Right lobe of liver (tissue), 6 donors: ENCODE measurements at regions not wholly inside any gene's neighbourhood (a gene's known extent, or its start where the extent isn't known, plus 50 kb on each side); places are given as distances from the start of the nearest gene placed in this dataset.

Source experiments
- ATAC-seq, 4 donors: fragments of 200-7000 bp; cut with Tn5 transposase; one replicate each; pipeline ENCODE4 v1.9.1; 2020; ENCODE audit warnings: mild to moderate bottlenecking in 4 of 4, moderate library complexity in 4 of 4
- DNase-seq, 3 donors: peaks; one replicate each; pipeline ENCODE4 v3.0.0-alpha.2; 2020
- H3K27ac ChIP-seq, 3 donors: fragments of 200-600 bp; one replicate each; pipeline ENCODE4 v1.8.0; 2022
- H3K27me3 ChIP-seq, 2 donors: fragments of 200-600 bp; one replicate each; pipeline ENCODE4 v1.8.0; 2022
- H3K36me3 ChIP-seq, 4 donors: fragments of 200-600 bp; sonication (generic) in 1 of 4; one replicate each; pipeline versions ENCODE4 v1.5.1 to v1.8.0; 2017 to 2022; ENCODE audit warnings: control low read depth in 1 of 4
- H3K4me1 ChIP-seq, 4 donors: fragments of 200-600 bp; sonication (generic) in 1 of 4; one replicate each; pipeline versions ENCODE4 v1.5.1 to v1.8.0; 2017 to 2022; ENCODE audit warnings: control low read depth in 1 of 4
- H3K4me3 ChIP-seq, 3 donors: fragments of 200-600 bp; one replicate each; pipeline ENCODE4 v1.8.0; 2022
- H3K9me3 ChIP-seq, 4 donors: fragments of 200-600 bp; sonication (generic) in 1 of 4; one replicate each; pipeline versions ENCODE4 v1.5.1 to v1.8.0; 2017 to 2022; ENCODE audit warnings: control low read depth in 1 of 4
- CTCF ChIP-seq, 4 donors: fragments of 200-600 bp in 3 of 4; fragments of 450-650 bp in 1 of 4; IDR thresholded peaks; one replicate each; pipeline versions ENCODE4 v1.5.1 to v1.8.0; 2016 to 2022; ENCODE audit warnings: antibody characterized with exemption in 4 of 4, mild to moderate bottlenecking in 2 of 4
- POLR2A ChIP-seq: fragments of 450-650 bp; IDR thresholded peaks from one replicate; pipeline ENCODE4 v1.6.1; 2017; ENCODE audit warnings: antibody characterized with exemption, mild to moderate bottlenecking
- whole genome bisulfite sequencing: methylation state at CpG from one replicate; pipeline ENCODE4 v1.1.6; 2018; ENCODE audit warnings: low coverage, low lambda C conversion rate; ENCODE audit not compliant: insufficient coverage; ENCODE audit errors: missing lambda C conversion rate; 5-methylcytosine and 5-hydroxymethylcytosine counted together
- intact Hi-C, 2 donors: fragments of 100-400 bp; cut with DNase I; formaldehyde crosslinking; loops; one replicate each; pipeline versions ENCODE4 v1.11.2 to v1.14.1; 2022
- microRNA-seq, 2 donors: library from miRNA; unstranded; fragments of <30 nt; microRNA quantifications; one replicate each; pipeline ENCODE4, GENCODE V29; 2019 to 2020
- small RNA-seq, 2 experiments: library from RNA; depleted of rRNA; stranded (forward); fragments of <200 nt; gene quantifications; one replicate each; pipeline ENCODE3, GENCODE V24; 2016
- donor health status: DM: no; HTN: yes; CAD: no.
- donor health status: DM: no; HTN: no; CAD: no.
- donor health status: DM: no; HTN: no; CAD: no.
- donor health status: DM: no; HTN: yes; CAD: no.
- donor health status: DM: no; HTN: yes; CAD: no.

GRCh38 chr1:37424523-37424922 lies 49.9 kb upstream of the ZC3H12A start:
- Histone ChIP-seq H3K27me3 (no peaks in the 10 kb centered on the region), H3K4me3 (no peak overlapping the region), H3K36me3 (no peaks in the 10 kb centered on the region), H3K4me1 (no peaks in the 10 kb centered on the region), H3K9me3 (no peaks in the 10 kb centered on the region), H3K27ac (no peak overlapping the region)
- intact Hi-C loops: no loop called here
- WGBS: 14% methylated on average over 1 of the region's 1 CpG
- DNase-seq (no peak), ATAC-seq (no peak)
- no peak for TF ChIP-seq CTCF (IDR thresholded peaks at IDR 0.05)
- no peak for TF ChIP-seq POLR2A

Small RNAs in the stretch of these regions (microRNA-seq; reads per million reads assigned to microRNA genes)
- 0 reads per million in 2 donors for gene MIR4255

Small RNAs in the stretch of these regions (small RNA-seq; reads per million reads assigned to genes)
- gene MIR4255 (0 reads per million in 2 experiments), gene RNA5SP43 (0 reads per million in 2 experiments), gene RNU6-636P (0 reads per million in 2 experiments), gene RPS29P6 (0 reads per million in 2 experiments)
